HCT116 (cell line): ENCODE measurements at regions not wholly inside any gene's neighbourhood (a gene's known extent, or its start where the extent isn't known, plus 50 kb on each side); places are given as distances from the start of the nearest gene placed in this dataset.

ENCODE experiments used
- ATAC-seq: fragments of 200-7000 bp; cut with Tn5 transposase; 2 replicates; pipeline ENCODE4 v1.9.1; 2020; ENCODE audit warnings: mild to moderate bottlenecking, moderate library complexity
- BruUV-seq: library from RNA; stranded (reverse); fragments of 400-500 nt; replicated peaks from 2 replicates; lab custom pipeline; 2021; lab: Mats Ljungman, UMichigan
- CTCF ChIA-PET: fragments of 300-600 bp; sonication (Branson Sonifier 250); formaldehyde crosslinking; loops from one replicate; lab custom pipeline; 2021; ENCODE audit warnings: antibody characterized with exemption; lab: Charles Lee
- POLR2A ChIA-PET: fragments of 300-600, 350-600 bp; sonication (Branson Sonifier 250); formaldehyde crosslinking; loops from one replicate; lab custom pipeline; 2021; ENCODE audit warnings: antibody characterized with exemption; lab: Charles Lee
- RAD21 ChIA-PET, 2 experiments: fragments of 300-600 bp; sonication (Branson Sonifier 250); formaldehyde crosslinking; loops; one replicate each; lab custom pipeline; 2023; ENCODE audit warnings: low total read pairs in 2 of 2; ENCODE audit not compliant: uncharacterized antibody in 2 of 2, unreplicated experiment in 2 of 2, low non-redundant PET in 1 of 2; lab: Charles Lee
- DNase-seq: peaks from one replicate; pipeline ENCODE4 v3.0.0-alpha.2; 2010; ENCODE audit warnings: low read depth, low spot score
- H2AFZ ChIP-seq: fragments of 200-600 bp; shearing (Covaris generic), sonication (generic); 2 replicates; pipeline ENCODE4 v1.6.1; 2017; ENCODE audit warnings: low read depth, mixed run types, mixed read lengths, antibody characterized with exemption, low read length; ENCODE audit not compliant: poor library complexity, severe bottlenecking
- H3K27ac ChIP-seq: 2 replicates; pipeline ENCODE4 v1.5.1; 2012; ENCODE audit warnings: low read depth, low read length
- H3K27me3 ChIP-seq: fragments of 200-600 bp; sonication (generic); 2 replicates; pipeline ENCODE4 v1.6.1; 2016; ENCODE audit warnings: mixed run types, low read length, mixed read lengths; ENCODE audit not compliant: insufficient read depth
- H3K36me3 ChIP-seq, 2 experiments: fragments of 200-500 bp in 1 of 2; fragments of 200-600 bp in 1 of 2; sonication (Bioruptor generic) in 1 of 2; sonication (generic) in 1 of 2; 2 replicates each; pipeline versions ENCODE4 v1.5.1 to v1.6.1; 2014 to 2016; ENCODE audit warnings: low read length in 2 of 2, inconsistent platforms in 1 of 2, mixed read lengths in 1 of 2, mixed run types in 1 of 2; ENCODE audit not compliant: insufficient read depth in 2 of 2, control insufficient read depth in 1 of 2
- H3K4me1 ChIP-seq, 2 experiments: fragments of 200-600 bp in 1 of 2; sonication (generic) in 1 of 2; 2 replicates each; pipeline versions ENCODE4 v1.5.1 to v1.6.1; 2012 to 2017; ENCODE audit warnings: low read length in 2 of 2, inconsistent platforms in 1 of 2, mild to moderate bottlenecking in 1 of 2, mixed read lengths in 1 of 2, mixed run types in 1 of 2, moderate library complexity in 1 of 2; ENCODE audit not compliant: insufficient read depth in 2 of 2, control insufficient read depth in 1 of 2
- H3K4me2 ChIP-seq: fragments of 200-600 bp; sonication (generic); 2 replicates; pipeline ENCODE4 v1.6.1; 2017; ENCODE audit warnings: mixed run types, low read length, mixed read lengths
- H3K4me3 ChIP-seq, 2 experiments: fragments of 200-600 bp in 1 of 2; sonication (generic) in 1 of 2; replicated peaks in 1 of 2; 2 replicates each; pipeline ENCODE4 v1.5.1; 2011 to 2016; ENCODE audit warnings: low read length in 2 of 2, control low read depth in 1 of 2, low read depth in 1 of 2, mild to moderate bottlenecking in 1 of 2, mixed read lengths in 1 of 2, mixed run types in 1 of 2
- H3K79me2 ChIP-seq: fragments of 200-600 bp; sonication (generic); 2 replicates; pipeline ENCODE4 v1.6.1; 2017; ENCODE audit warnings: mild to moderate bottlenecking, mixed run types, low read length, moderate library complexity, mixed read lengths; ENCODE audit not compliant: insufficient read depth
- H3K9ac ChIP-seq: fragments of 200-600 bp; sonication (generic); 2 replicates; pipeline ENCODE4 v1.6.1; 2016; ENCODE audit warnings: low read length, mixed read lengths
- H3K9me2 ChIP-seq: fragments of 200-600 bp; sonication (generic), shearing (Covaris generic); 2 replicates; pipeline ENCODE4 v1.6.1; 2017; ENCODE audit warnings: mixed run types, mild to moderate bottlenecking, moderate library complexity; ENCODE audit not compliant: insufficient read depth
- H3K9me3 ChIP-seq, 2 experiments: fragments of 200-500 bp in 1 of 2; fragments of 200-600 bp in 1 of 2; sonication (Bioruptor generic) in 1 of 2; sonication (generic) in 1 of 2; 2 replicates each; pipeline ENCODE4 v1.6.1; 2014 to 2017; ENCODE audit warnings: low read length in 2 of 2, mixed read lengths in 2 of 2, inconsistent platforms in 1 of 2, low read depth in 1 of 2, mild to moderate bottlenecking in 1 of 2, mixed run types in 1 of 2, moderate library complexity in 1 of 2; ENCODE audit not compliant: control insufficient read depth in 1 of 2, insufficient read depth in 1 of 2
- H4K20me1 ChIP-seq: fragments of 200-600 bp; sonication (generic), shearing (Covaris generic); 2 replicates; pipeline ENCODE4 v1.6.1; 2017; ENCODE audit warnings: mixed run types, mild to moderate bottlenecking, moderate library complexity; ENCODE audit not compliant: insufficient read depth
- CBX3 ChIP-seq: IDR thresholded peaks from 2 replicates; pipeline ENCODE4 v1.6.1; 2012; ENCODE audit warnings: low read depth
- EZH2 ChIP-seq: fragments of 200-600 bp; sonication (generic); IDR thresholded peaks from 2 replicates; pipeline ENCODE4 v1.6.1; 2017; ENCODE audit warnings: antibody characterized with exemption, mixed run types
- EZH2phosphoT487 ChIP-seq: fragments of 200-600 bp; IDR thresholded peaks from 2 replicates; pipeline ENCODE4 v1.6.1; 2018; ENCODE audit warnings: antibody characterized with exemption, borderline replicate concordance
- FOSL1 ChIP-seq: IDR thresholded peaks from 2 replicates; pipeline ENCODE4 v1.6.1; 2012; ENCODE audit warnings: low read depth
- JUND ChIP-seq: IDR thresholded peaks from 2 replicates; pipeline ENCODE4 v1.6.1; 2012
- POLR2A ChIP-seq: IDR thresholded peaks from 2 replicates; pipeline ENCODE4 v1.7.0; 2011; ENCODE audit warnings: borderline replicate concordance; ENCODE audit not compliant: insufficient read depth, insufficient read length; ENCODE audit errors: extremely low read depth
- POLR2AphosphoS5 ChIP-seq: IDR thresholded peaks from 2 replicates; pipeline ENCODE4 v1.6.1; 2011; ENCODE audit warnings: mild to moderate bottlenecking, low read depth, low read length, moderate library complexity
- RAD21 ChIP-seq: IDR thresholded peaks from 2 replicates; pipeline ENCODE4 v1.6.1; 2012; ENCODE audit warnings: low read depth, mild to moderate bottlenecking
- SIN3A ChIP-seq: IDR thresholded peaks from 2 replicates; pipeline ENCODE4 v1.6.1; 2012; ENCODE audit warnings: low read depth
- SP1 ChIP-seq: IDR thresholded peaks from 2 replicates; pipeline ENCODE4 v1.6.1; 2012; ENCODE audit warnings: low read depth
- SRF ChIP-seq: IDR thresholded peaks from 2 replicates; pipeline ENCODE4 v1.6.1; 2012; ENCODE audit warnings: low read depth
- TCF7L2 ChIP-seq: IDR thresholded peaks from 2 replicates; pipeline ENCODE4 v1.7.0; 2011; ENCODE audit warnings: borderline replicate concordance, inconsistent platforms; ENCODE audit not compliant: insufficient read depth, insufficient read length; ENCODE audit errors: extremely low read depth
- YY1 ChIP-seq: IDR thresholded peaks from 2 replicates; pipeline ENCODE4 v1.6.1; 2011; ENCODE audit warnings: low read length, low read depth, moderate library complexity, mild to moderate bottlenecking; ENCODE audit not compliant: insufficient replicate concordance; ENCODE audit errors: extremely low read depth
- ZNF274 ChIP-seq: fragments of 200-500 bp; sonication (Bioruptor generic); IDR thresholded peaks from 2 replicates; pipeline ENCODE4 v1.6.1; 2014; ENCODE audit warnings: mild to moderate bottlenecking, low read depth, low read length, inconsistent platforms
- intact Hi-C: fragments of 100-400 bp; cut with micrococcal nuclease; formaldehyde crosslinking; loops from 2 replicates; pipeline ENCODE4 v1.10.0; 2022
- TF ChIP-seq, protein P1 (sequence below): IDR thresholded peaks from 2 replicates; pipeline ENCODE4 v1.6.1; 2012
- TF ChIP-seq, protein P2 (sequence below): IDR thresholded peaks from 2 replicates; pipeline ENCODE4 v1.6.1; 2011; ENCODE audit warnings: mild to moderate bottlenecking, low read length, moderate library complexity; ENCODE audit not compliant: insufficient replicate concordance; ENCODE audit errors: extremely low read depth
- TF ChIP-seq, protein P3 (sequence below): IDR thresholded peaks from 2 replicates; pipeline ENCODE4 v1.6.1; 2012; ENCODE audit warnings: low read depth
- TF ChIP-seq, protein P4 (sequence below): IDR thresholded peaks from 2 replicates; pipeline ENCODE4 v1.6.1; 2012

DNA sequence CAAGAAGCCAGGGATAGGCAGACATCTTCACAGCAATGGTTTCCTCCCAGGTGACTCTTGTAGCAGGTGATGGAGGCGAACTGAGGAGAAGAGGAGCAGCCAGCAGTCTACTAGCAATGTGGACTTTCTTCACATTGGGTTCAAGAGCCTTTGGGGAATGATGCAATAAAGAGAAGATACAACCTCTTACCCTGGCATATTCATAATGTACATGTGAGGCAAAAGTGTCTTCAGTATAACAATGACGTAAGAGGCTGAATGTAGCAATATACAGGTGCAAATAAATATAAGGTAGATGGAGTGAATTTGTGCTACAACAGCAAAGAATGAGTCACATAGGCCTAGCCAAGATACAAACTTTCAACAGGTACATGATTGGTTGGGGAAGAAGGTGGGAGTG, 70.9 kb upstream of the SOX9 start:
- H2AFZ ChIP-seq = no peak overlapping the region
- no peaks in the 10 kb centered on the region for H3K27me3 ChIP-seq
- TF ChIP-seq POLR2AphosphoS5 (no peak), TCF7L2 (no peak), SP1 (no peak), EZH2phosphoT487 (no peak), SRF (no peak), POLR2A (no peak), YY1 (no peak), ZNF274 (no peak), CBX3 (no peak), JUND (no peak), SIN3A (no peak), RAD21 (no peak), EZH2 (no peak), FOSL1 (no peak)
- TF ChIP-seq, protein P1, sequence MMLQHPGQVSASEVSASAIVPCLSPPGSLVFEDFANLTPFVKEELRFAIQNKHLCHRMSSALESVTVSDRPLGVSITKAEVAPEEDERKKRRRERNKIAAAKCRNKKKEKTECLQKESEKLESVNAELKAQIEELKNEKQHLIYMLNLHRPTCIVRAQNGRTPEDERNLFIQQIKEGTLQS = no peak
- TF ChIP-seq, protein P2, sequence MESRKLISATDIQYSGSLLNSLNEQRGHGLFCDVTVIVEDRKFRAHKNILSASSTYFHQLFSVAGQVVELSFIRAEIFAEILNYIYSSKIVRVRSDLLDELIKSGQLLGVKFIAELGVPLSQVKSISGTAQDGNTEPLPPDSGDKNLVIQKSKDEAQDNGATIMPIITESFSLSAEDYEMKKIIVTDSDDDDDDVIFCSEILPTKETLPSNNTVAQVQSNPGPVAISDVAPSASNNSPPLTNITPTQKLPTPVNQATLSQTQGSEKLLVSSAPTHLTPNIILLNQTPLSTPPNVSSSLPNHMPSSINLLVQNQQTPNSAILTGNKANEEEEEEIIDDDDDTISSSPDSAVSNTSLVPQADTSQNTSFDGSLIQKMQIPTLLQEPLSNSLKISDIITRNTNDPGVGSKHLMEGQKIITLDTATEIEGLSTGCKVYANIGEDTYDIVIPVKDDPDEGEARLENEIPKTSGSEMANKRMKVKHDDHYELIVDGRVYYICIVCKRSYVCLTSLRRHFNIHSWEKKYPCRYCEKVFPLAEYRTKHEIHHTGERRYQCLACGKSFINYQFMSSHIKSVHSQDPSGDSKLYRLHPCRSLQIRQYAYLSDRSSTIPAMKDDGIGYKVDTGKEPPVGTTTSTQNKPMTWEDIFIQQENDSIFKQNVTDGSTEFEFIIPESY = no peak
- TF ChIP-seq, protein P3, sequence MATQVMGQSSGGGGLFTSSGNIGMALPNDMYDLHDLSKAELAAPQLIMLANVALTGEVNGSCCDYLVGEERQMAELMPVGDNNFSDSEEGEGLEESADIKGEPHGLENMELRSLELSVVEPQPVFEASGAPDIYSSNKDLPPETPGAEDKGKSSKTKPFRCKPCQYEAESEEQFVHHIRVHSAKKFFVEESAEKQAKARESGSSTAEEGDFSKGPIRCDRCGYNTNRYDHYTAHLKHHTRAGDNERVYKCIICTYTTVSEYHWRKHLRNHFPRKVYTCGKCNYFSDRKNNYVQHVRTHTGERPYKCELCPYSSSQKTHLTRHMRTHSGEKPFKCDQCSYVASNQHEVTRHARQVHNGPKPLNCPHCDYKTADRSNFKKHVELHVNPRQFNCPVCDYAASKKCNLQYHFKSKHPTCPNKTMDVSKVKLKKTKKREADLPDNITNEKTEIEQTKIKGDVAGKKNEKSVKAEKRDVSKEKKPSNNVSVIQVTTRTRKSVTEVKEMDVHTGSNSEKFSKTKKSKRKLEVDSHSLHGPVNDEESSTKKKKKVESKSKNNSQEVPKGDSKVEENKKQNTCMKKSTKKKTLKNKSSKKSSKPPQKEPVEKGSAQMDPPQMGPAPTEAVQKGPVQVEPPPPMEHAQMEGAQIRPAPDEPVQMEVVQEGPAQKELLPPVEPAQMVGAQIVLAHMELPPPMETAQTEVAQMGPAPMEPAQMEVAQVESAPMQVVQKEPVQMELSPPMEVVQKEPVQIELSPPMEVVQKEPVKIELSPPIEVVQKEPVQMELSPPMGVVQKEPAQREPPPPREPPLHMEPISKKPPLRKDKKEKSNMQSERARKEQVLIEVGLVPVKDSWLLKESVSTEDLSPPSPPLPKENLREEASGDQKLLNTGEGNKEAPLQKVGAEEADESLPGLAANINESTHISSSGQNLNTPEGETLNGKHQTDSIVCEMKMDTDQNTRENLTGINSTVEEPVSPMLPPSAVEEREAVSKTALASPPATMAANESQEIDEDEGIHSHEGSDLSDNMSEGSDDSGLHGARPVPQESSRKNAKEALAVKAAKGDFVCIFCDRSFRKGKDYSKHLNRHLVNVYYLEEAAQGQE = no peak
- TF ChIP-seq, protein P4, sequence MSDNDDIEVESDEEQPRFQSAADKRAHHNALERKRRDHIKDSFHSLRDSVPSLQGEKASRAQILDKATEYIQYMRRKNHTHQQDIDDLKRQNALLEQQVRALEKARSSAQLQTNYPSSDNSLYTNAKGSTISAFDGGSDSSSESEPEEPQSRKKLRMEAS = no peak
- H3K9ac ChIP-seq = no peak overlapping the region
- no peak overlapping the region for H3K4me3 ChIP-seq
- ChIA-PET POLR2A (no interaction called here), RAD21 (no interaction called here), CTCF (no interaction called here)
- DNase-seq = no peak
- no peaks in the 10 kb centered on the region for H3K9me3 ChIP-seq
- ATAC-seq = no peak
- H3K36me3 ChIP-seq = no peaks in the 10 kb centered on the region
- H3K4me1 ChIP-seq = no peaks in the 10 kb centered on the region
- intact Hi-C loops = no loop called here
- no peaks in the 10 kb centered on the region for H3K79me2 ChIP-seq
- no peaks in the 10 kb centered on the region for H3K9me2 ChIP-seq
- no peak overlapping the region for H3K27ac ChIP-seq
- BruUV-seq = no TSS peak
- no peak overlapping the region for H3K4me2 ChIP-seq
- no peaks in the 10 kb centered on the region for H4K20me1 ChIP-seq
